GM18870 (cell line): ENCODE measurements at regions not wholly inside any gene's neighbourhood (a gene's known extent, or its start where the extent isn't known, plus 50 kb on each side); places are given as distances from the start of the nearest gene placed in this dataset.

Source experiments
- ATAC-seq: cut with Tn5 transposase; IDR thresholded peaks from one replicate; pipeline ENCODE4 v1.9.1; 2021; ENCODE audit warnings: moderate library complexity; ENCODE audit not compliant: unreplicated experiment

DNA sequence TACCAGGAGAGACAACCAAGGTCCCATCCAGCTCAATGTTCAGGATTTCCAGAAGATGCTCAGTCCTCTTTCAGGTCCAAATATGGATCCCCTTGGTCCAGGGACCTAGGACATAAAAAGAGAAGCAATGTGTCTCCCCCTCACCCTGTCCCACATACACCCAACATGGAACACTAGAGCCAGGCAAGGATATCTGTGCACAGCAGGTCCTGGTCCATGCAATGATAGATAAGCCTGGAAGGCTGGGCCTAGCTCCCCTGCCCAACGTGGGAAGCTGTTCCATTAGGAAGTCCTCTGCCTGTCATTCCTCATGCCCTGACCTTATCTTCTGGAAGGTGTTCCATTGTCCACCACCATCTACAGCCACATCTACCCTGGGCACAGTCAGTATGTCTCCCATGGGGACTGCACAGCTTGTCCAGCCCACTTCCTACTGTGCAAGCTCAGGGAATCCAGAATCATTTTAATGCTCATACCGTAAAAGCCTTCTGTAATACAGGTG, 1434.8 kb downstream of the TBC1D22A start:
- no peak for ATAC-seq

DNA sequence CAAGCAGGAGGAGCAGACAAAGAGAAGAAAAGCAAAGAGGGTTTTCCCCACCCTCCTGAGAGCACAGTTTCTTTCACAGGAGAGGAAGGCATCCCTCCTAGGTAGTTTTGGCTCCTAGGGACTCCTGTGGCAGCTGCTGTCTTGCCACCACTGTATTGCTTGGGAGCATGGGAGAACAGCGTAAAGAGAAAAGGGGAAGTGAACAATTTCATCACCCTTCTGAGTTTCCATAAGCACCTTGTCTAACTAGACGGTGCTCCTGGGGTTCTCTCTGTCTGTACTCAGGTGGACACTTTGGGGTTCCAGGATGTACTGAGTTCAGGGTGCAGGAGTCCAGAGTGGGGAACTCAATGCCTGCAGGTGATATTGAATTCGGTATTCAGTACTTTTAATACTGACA, 1430.5 kb downstream of the TBC1D22A start:
- ATAC-seq: no peak

DNA sequence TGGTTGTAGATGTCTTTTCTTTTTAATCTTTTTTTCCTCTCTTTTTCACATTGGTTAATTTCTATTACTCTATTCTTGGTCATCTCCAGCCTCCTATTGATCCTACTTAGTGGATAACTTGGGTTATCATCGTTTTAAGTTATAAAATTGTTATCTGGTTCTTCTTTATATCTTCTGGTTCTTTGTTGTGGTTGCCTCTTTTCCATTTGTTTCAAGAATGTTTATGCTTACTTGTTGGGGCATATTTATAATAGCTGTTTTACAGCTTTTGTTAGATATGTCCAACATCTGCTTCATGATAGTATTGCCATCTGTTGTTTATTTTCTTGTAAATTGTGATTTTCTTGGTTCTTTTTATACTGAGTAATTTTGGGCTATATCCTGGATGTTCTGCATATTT, 1429.6 kb downstream of the TBC1D22A start:
- no peak for ATAC-seq

DNA sequence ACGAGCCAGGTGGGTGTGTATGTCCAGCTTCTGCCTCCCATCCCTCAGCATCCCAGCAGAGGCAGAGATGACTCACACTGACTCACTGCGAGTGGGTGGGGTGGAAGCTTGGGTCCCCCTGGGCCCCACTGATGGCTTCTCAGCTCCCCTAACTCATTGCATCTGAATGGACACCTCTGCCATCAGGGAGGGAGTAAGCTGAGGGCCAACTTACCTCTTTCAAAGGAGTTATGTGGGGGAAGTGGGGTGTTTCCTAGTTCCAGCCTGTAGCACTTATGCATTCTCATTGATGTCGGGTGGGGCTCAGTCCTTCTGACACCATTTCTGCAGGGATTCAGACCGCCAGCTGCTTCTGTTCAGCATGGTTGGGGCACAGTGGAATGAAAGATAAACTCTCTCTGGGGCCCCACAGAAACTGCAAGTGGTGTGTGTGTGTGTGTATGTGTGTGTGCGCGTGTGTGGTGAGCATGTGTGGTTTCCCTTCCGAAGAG, 1425.8 kb downstream of the TBC1D22A start:
- ATAC-seq: no peak

DNA sequence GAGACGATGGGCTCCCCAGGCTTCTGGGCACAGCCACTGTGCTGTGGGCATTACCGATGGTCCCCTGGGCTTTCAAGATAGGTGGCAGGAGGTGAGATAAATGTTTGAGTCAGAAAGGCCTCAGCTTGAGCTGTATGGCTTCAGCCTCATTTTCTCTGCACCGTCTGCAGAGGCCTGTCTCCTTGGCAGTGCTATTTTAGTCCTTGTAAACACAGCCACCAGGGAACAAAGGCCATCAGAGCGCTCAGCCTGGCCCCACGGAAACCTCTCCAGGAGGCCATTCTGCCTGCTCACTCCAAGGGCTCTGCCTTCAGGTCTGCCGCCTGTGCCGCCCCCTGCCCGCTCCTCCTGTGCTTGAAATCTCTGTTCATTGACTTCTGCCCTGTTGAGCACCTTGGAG, 1424.9 kb downstream of the TBC1D22A start:
- ATAC-seq: no peak

DNA sequence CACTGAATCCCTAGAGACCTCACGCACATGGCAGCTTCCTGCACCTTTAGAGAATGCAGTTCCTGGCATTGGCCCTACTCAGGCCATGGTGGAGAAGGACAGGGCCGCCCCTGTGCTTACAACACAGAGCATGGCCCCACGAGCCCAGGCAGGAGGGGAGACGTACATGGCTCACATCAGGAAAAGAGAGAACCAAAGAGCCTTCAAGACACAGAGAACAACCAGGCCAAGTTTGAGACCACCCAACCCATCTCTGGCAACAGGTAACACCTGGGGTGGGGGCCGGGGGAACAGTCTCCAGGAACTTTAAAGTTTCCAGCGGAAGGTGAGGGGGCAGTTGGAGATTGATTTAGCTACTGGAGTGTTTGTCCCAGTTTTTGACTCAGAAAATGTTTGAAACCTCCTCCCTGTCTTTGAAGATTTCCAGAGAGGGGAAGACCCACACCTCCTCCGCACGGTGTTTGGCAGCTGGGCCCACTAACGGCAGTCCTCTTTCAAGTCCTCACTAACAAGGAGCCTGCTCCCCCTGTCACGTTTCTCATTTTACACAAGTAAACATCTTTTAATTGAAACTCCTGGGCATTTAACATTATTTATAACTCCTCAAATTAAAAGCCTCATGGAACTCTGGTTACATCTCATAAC, 1423.8 kb downstream of the TBC1D22A start:
- ATAC-seq: no peak

DNA sequence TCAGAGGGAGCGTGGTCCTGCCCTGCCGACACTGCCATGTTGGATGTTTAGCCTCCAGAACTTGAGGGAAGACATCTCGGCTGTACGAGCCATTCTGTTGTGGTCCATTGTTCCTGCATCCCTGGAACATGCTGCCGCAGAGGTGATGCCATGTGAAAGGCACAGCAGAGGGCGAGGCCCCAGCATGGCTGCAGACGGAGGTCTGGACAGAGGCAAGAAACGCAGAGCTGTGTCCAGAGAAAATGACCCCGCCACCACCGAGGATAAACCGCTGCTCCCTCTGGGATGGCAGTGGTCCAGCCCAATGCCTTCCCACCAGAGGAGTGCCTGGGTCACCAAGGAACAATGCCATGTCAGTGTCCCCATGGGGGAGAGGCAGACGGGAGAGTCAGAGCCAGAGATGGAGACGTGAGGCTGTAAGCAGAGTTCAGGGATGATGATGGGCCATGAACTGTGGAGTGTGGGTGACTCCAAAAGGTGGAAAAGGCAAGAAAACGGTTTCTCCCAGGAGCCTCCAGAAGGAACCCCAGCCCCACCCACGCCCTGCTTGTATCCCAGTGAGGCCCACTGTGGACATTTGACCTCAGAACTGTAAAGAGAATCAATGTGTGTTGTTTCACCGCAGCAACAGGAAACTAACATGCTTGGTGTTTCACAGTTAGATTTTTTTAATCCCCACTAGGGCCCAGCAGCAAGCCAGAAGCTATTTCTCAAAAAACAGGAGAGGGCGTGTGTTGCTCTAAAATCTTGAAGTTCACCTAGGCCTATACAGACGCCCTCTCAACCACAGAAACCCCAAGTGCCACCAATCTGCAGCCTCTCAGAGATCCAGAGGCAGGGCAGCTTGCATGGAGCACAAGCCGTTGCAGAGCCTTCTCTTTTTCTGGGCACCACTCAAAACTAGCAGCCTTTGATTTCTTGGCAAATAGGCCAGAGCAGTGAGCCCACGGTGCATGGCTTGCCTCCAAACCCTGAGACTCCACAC, 1422.9 kb downstream of the TBC1D22A start:
- no peak for ATAC-seq

DNA sequence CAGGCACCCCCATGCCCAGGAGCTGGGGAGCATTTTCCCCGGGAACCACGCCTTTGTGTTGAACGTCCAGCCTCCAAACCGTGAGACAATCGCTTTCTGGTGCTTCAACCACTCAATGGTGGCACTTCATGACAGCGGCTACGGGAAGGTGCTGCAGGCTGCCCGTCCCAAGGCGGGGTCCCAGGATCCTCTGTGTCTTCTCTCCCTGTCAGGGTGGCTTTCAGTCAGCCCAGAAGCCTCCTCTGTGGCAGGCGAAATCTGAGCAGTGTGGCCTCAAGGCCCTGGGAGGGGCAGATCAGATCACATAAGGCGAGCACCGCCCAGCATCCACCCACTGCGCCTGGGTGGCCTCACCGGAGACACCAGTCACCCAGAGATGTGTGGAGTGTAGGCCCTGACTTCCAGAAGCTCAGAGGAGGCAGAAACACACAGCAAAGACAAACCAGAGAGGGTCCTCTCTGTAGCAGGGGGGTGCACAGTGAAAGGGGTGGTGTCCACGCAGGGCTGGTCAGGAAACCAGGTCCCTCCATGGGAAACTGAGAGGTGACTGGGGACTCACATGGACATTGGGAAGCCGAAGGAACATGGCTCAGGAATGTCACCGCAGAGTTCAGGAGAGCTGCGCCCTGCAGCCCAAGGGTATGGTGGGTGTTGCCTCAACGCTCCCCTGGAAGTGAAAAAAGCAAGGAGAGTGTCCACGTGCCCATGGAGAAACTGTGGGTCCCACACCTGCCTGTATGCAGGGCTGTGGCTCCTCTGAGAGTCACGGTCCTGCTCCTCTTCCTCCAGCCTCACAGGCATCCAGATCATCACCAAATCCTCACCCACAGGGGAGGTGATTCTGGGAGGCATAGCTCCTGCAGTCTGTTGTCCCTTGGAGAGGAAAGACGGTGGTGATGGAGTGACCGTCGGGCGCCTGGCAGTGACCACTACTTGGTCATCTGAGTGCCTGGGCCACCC, 1420.7 kb downstream of the TBC1D22A start:
- ATAC-seq: no peak

DNA sequence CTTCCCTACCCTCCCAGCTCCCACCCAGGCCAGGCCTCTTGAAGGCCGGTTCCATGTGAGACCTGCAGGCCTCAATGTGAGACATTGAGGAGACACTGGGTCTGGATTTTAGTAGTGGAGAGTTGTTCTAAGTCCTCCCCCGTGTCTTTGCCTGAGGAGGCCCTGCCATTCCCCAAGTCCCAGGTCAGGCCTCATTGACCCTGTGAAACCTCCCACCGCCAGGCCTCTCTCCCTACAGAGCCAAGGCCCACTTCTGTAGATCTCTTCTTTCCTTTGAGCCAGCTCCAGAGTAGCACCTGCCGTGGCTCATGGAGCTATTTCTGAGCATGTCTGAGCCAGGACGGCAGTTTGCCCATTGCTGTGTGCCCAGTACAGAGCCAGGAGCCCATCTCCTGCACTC, 1419.6 kb downstream of the TBC1D22A start:
- ATAC-seq: no peak

DNA sequence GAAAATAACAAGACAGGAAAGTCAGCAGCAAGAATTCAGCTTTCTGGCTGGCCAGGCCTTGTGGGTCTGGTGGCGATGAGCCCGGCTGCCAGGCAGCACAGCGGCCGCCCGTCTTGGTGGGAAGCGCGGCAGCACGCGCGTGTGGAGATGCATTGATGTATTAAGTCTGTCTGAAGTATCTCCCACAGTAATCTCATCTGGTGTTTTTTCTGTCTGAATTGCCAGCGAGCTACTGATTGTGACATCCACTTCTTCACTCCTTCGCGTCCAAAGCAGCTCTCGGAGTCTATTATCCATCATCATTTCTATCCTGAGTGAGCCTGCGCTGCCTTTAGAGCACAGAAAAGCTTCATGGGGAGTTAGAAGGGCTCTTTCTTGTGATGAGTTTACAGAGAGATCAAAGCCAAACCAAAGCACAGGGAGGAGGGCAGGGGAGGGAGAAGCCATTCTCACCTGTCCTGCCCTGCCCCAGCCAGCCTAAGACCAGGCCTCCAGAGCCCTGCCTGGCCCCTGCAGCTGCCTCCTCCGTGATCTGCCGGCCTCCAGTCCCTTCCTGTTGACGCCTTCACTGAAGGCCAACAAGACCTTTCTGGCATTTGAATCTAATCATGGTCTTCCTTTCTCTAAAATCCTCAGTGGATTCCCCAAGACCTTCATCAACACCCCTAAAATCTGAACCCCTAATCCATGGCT, 1419.0 kb downstream of the TBC1D22A start:
- no peak for ATAC-seq

DNA sequence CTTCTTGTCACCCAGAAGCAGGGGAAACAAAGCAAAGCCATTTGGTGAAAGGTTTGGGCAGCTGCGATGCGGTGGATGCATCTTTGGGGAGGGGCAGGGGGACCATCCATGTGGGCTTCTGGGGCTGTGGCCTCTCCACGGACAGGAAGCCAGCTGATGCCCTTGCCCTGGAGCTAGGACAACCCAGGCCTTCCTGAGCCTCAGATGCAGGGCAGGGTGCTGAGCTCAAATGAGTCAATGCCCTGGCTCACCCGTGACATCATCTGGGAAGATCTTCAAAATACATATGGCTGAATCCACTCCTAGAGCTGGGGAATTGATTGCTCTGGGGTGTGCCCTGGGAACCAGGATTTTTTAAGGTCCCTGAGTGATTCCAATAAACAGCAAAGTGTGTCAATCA, 1418.2 kb downstream of the TBC1D22A start:
- ATAC-seq: no peak

DNA sequence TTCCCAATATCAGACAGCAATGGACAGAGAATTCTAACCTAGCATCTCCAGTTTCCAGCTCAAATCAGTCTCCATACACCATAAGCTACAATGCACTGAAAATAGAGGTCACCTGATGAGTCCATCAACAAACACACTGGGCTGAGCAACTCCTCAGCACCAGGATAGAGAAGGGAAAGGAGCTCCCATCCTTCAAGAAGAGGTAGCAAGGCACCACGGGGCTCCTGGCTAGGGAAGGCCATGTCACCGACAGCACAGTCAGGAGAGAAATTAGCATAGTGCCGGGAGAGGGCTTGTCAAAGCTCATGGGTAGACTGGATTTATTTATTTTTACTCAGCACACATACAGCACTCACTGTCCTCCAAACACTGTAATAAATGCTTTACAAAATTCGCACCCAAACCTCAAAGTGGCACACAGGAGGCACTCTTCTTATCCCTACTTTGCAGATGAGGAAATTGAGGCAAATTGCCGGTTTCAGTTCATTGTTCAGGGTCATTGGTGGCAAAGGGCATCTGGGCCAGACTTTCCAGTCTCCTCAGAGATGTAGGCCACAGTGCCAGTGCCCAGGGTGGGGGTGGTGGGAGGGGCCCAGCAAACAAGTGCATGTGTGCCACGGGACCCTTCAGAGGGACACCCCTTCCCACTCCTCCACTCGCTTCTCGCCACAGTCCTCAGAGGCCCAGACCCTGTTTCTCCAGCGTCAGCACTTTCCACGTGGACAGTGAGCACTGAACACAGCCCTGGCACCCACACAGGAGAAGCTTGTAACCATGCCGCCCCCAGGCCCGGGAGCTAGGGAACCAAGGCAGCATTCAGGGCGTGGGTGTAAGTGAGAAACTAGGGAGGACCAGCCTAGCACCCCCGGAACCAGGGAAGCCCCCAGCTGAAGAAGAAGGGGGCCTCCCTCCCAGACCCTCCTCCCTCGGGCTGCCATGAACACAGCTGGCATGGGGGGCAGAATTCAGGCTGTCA, 1417.4 kb downstream of the TBC1D22A start:
- no peak for ATAC-seq

DNA sequence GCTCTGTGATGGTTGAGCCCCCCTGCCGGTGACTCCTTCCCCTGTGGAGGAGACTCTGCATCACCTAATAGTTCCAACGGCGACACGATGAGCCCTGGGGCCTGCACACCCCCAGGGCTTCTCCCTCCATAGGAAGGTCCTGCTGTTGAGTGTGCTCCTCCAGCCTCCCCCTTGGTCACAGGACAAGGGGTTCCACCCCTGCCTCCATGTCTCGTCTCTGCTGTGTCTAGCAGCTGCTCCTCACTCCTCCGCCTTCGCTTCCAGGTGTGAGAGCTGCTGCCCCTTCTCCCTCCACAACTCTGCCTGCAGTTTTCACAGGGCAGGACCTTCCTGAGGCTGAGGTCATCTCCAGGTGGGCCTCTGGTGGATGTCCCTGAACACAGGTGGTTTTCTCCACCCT, 1416.1 kb downstream of the TBC1D22A start:
- no peak for ATAC-seq

DNA sequence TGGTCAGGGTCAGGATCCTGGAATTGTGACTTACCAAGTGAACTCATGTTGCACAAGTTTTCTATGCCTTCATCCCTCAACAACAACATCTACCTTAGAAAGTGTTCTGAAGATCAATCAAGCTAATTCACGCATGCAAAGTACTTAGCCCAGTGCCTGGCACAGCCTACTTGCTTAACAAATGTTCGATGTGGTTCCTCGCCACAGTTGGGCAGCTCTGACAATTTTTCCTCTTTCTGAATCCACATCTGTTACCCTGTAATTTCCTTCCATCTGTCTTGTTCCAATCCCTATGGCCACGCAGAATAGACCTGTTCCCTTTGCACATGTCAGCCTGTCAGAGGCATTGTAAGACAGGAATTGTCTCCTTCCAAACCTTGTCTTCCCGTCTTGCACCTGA, 1415.2 kb downstream of the TBC1D22A start:
- no peak for ATAC-seq

DNA sequence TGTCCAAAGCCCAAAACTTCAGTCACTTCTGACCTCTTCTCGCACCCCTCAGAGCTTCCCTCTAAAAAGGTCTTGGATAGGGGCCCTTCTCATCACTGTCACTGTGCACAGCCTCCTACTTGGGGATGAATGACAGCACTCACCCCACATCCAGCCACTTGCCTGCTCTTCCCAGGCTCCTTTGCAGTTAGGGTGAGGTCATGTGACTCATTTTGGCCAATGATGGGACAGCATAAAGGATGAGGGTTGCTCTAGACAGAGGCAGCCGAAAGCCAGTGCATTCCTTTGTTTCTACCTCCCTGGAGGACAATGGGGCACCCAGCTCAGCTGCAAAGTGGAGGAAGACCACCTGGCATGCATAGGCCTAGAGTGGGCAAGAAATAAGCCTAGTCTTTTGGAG, 1413.3 kb downstream of the TBC1D22A start:
- no peak for ATAC-seq

DNA sequence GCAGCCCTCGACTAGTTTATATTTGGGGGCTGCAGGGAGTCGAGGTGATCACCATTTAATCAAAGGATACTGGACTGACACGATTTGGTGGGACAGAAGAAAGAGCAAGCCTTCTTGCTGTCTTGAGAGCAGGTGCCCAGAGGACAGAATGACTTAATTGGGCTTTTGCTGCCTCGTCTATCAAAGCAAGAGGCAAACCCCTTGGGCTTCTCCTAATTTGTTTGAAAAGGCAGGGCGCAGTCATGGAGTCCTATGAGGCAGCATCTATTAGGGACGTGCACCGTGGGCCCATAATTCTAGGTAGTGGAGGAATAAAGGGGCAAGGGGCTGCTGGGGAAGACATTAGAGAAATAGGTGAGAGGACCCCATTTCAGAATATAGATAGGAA, 1411.3 kb downstream of the TBC1D22A start:
- ATAC-seq: no peak

DNA sequence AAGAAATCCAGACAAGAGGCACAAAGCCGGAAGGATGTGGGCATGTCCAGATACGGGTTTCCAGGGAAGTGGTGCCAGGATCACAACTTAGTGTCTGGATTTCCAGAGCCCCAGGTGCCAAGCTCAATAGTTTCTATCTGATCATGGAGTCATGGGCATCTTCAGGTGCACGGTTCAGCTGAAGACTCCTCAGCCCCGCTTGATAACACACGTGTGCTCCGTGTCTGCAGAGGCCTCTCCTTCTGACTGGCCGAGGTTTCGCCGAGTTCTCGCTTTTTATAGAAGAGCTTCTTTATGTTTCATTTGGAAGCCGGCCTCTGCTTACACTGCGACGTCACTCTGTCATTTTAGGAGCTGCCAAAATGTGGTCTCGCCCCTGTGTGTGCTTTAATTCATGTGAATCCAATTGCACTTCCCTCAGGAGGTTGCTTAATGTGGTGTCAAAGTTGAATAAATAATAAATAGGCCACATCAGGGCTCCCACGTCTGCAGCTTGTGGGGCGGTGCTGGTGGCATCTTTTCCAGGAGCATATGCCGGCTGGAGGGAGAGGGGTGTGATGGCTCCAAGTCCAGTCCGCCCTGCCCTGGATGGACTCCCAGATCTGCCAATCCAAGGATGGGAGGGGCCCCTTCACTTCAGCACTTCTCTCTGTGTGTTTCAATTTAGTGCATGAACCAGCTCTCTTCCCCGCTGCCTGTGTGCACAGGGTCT, 1410.8 kb downstream of the TBC1D22A start:
- ATAC-seq: no peak

DNA sequence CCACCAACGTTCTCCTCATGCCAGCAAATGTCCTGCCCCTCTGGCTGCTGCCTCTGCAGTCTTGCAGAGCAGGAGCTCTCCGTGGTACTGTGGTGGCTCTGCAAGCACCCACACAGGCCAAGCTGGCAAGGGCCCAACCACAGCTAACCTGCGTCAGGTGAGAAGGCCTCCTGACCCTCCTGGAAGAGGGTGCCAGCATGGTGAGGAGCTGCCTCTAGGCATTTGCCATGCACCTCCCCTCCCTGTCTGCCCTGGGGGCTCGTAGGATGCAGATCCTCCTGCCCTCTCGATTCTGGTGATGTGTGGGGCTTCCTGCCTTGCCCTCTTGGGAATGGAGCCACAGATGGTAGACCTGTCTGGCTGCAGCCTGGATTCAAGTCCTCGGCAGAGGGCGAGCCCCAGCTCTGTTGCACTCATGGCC, 1408.8 kb downstream of the TBC1D22A start:
- no peak for ATAC-seq
